Spleen (tissue), 7 donors: ENCODE measurements at regions not wholly inside any gene's neighbourhood (a gene's known extent, or its start where the extent isn't known, plus 50 kb on each side); places are given as distances from the start of the nearest gene placed in this dataset.

ENCODE experiments used
- POLR2A ChIP-seq, 3 donors: fragments of 450-650 bp; IDR thresholded peaks; one replicate each; pipeline ENCODE4 v1.5.1; 2017; ENCODE audit warnings: antibody characterized with exemption in 3 of 3, mild to moderate bottlenecking in 1 of 3
- POLR2AphosphoS5 ChIP-seq, 3 donors: sonication (generic); formaldehyde crosslinking; IDR thresholded peaks; one replicate each; pipeline ENCODE4 v1.5.1; 2017; ENCODE audit warnings: antibody characterized with exemption in 3 of 3
- TF ChIP-seq, protein P1 (sequence below), 11 experiments: fragments of 200-600 bp in 7 of 11; fragments of 450-650 bp in 4 of 11; sonication (generic) in 4 of 11; IDR thresholded peaks in 8 of 11; conservative IDR thresholded peaks in 3 of 11; 1 replicate in 7 of 11; 2 replicates in 4 of 11; pipeline versions ENCODE4 v1.4.0 to v1.8.0; 2016 to 2021; ENCODE audit warnings: antibody characterized with exemption in 11 of 11, inconsistent platforms in 4 of 11, mild to moderate bottlenecking in 1 of 11
- donor health status: DM: no; HTN: no; CAD: no; lungs with moderate emphysema.
- donor health status: DM: no; HTN: no; CAD: no.
- donor health status: DM: no; HTN: no; CAD: no.

DNA sequence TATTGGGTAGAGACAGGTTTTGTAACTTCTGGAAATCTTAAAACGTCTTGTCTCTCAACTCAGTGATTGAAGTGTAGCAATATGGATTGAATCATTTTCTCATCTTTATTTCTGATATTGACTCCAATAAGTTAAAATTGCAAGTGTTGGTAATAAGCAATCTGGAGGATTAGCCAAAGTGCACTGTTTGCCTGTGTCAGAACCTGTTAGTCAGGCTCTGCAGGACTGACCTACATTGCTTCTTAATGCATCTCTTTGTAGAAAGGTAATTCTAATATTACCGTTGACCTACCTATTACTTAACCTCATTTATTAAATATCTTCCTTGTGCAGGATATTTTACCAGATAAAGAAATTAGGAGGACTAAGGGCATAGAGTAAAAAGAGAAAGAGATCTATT is 484.0 kb upstream of the CITED2 start:
- TF ChIP-seq, protein P1, sequence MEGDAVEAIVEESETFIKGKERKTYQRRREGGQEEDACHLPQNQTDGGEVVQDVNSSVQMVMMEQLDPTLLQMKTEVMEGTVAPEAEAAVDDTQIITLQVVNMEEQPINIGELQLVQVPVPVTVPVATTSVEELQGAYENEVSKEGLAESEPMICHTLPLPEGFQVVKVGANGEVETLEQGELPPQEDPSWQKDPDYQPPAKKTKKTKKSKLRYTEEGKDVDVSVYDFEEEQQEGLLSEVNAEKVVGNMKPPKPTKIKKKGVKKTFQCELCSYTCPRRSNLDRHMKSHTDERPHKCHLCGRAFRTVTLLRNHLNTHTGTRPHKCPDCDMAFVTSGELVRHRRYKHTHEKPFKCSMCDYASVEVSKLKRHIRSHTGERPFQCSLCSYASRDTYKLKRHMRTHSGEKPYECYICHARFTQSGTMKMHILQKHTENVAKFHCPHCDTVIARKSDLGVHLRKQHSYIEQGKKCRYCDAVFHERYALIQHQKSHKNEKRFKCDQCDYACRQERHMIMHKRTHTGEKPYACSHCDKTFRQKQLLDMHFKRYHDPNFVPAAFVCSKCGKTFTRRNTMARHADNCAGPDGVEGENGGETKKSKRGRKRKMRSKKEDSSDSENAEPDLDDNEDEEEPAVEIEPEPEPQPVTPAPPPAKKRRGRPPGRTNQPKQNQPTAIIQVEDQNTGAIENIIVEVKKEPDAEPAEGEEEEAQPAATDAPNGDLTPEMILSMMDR (IDR thresholded peaks at IDR 0.05 in 8 of 11, conservative IDR thresholded peaks at IDR 0.05 in 3 of 11) = no peak
- TF ChIP-seq POLR2AphosphoS5 (IDR thresholded peaks at IDR 0.05) = no peak
- TF ChIP-seq POLR2A (IDR thresholded peaks at IDR 0.05) = no peak
